ENCODE measurements at regions not wholly inside any gene's neighbourhood (a gene's known extent, or its start where the extent isn't known, plus 50 kb on each side); places are given as distances from the start of the nearest gene placed in this dataset.

- no TSS peak for BruUV-seq (replicated peaks)
- H3F3A ChIP-seq (ENCODE audit: low read length, unreplicated experiment): no peaks in the 10 kb centered on the region
- DNase-seq (no peak), ATAC-seq (no peak)
- H3K27me3 ChIP-seq (ENCODE audit: low read length): peaks cover 1% of the 10 kb centered on the region; the same call in 1 of the 2 replicates
- no peak overlapping the region for H3K4me3 ChIP-seq (ENCODE audit: low read length)
- no peaks in the 10 kb centered on the region for H3K9me3 ChIP-seq (ENCODE audit: low read length)
- H3K4me2 ChIP-seq (ENCODE audit: low read length): no peak overlapping the region
- H4K20me1 ChIP-seq (ENCODE audit: low read length): no peaks in the 10 kb centered on the region
- H2AFZ ChIP-seq (ENCODE audit: low read length): no peak overlapping the region
- H3K79me2 ChIP-seq (ENCODE audit: low read length): no peaks in the 10 kb centered on the region
- no peak overlapping the region for H3K27ac ChIP-seq (ENCODE audit: low read length)
- H3K9ac ChIP-seq (ENCODE audit: low read length): no peak overlapping the region
- H3K36me3 ChIP-seq (ENCODE audit: low read depth, low read length): no peaks in the 10 kb centered on the region
- H3K9me2 ChIP-seq (replicated peaks; ENCODE audit: low read length): no peaks in the 10 kb centered on the region
- CTCF ChIA-PET: no interaction called here
- H3K4me1 ChIP-seq (ENCODE audit: insufficient read depth, low read length): no peaks in the 10 kb centered on the region
- intact Hi-C loops (cut with micrococcal nuclease): no loop called here
- POLR2A ChIA-PET (ENCODE audit: unreplicated experiment): no interaction called here
- TF ChIP-seq EZH2phosphoT487 (IDR thresholded peaks at IDR 0.05; ENCODE audit: borderline replicate concordance, low read length) (no peak), EZH2 (IDR thresholded peaks at IDR 0.05; ENCODE audit: low read length, unreplicated experiment) (no peak)
- TF ChIP-seq, protein P1, sequence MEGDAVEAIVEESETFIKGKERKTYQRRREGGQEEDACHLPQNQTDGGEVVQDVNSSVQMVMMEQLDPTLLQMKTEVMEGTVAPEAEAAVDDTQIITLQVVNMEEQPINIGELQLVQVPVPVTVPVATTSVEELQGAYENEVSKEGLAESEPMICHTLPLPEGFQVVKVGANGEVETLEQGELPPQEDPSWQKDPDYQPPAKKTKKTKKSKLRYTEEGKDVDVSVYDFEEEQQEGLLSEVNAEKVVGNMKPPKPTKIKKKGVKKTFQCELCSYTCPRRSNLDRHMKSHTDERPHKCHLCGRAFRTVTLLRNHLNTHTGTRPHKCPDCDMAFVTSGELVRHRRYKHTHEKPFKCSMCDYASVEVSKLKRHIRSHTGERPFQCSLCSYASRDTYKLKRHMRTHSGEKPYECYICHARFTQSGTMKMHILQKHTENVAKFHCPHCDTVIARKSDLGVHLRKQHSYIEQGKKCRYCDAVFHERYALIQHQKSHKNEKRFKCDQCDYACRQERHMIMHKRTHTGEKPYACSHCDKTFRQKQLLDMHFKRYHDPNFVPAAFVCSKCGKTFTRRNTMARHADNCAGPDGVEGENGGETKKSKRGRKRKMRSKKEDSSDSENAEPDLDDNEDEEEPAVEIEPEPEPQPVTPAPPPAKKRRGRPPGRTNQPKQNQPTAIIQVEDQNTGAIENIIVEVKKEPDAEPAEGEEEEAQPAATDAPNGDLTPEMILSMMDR (conservative IDR thresholded peaks at IDR 0.05; ENCODE audit: low read depth, low read length): no peak
These were observed 71.9 kb downstream of the FZD1 start for GRCh38 chr7:91336106-91336505.

GRCh38 chr7:91338226-91339020 is 74.2 kb downstream of the FZD1 start:
- no peaks in the 10 kb centered on the region for H3K9me3 ChIP-seq (ENCODE audit: low read length)
- H3K27me3 ChIP-seq (ENCODE audit: low read length): peaks cover 13% of the 10 kb centered on the region; the same call in 1 of the 2 replicates
- no peak overlapping the region for H3K27ac ChIP-seq (ENCODE audit: low read length)
- no peaks in the 10 kb centered on the region for H4K20me1 ChIP-seq (ENCODE audit: low read length)
- H3F3A ChIP-seq (ENCODE audit: low read length, unreplicated experiment): no peaks in the 10 kb centered on the region
- no peaks in the 10 kb centered on the region for H3K9me2 ChIP-seq (replicated peaks; ENCODE audit: low read length)
- CTCF ChIA-PET: interaction anchor here (0.6 kb wide), 1 partner anchor 17 kb away, joined by 4 read pairs; no protein-coding TSS in a partner anchor
- H3K9ac ChIP-seq (ENCODE audit: low read length): no peak overlapping the region
- intact Hi-C loops (cut with micrococcal nuclease): no loop called here
- H3K4me2 ChIP-seq (ENCODE audit: low read length): no peak overlapping the region
- H3K4me1 ChIP-seq (ENCODE audit: insufficient read depth, low read length): no peaks in the 10 kb centered on the region
- POLR2A ChIA-PET (ENCODE audit: unreplicated experiment): no interaction called here
- no peak for ATAC-seq
- H3K79me2 ChIP-seq (ENCODE audit: low read length): no peaks in the 10 kb centered on the region
- H3K36me3 ChIP-seq (ENCODE audit: low read depth, low read length): no peaks in the 10 kb centered on the region
- TF ChIP-seq EZH2 (IDR thresholded peaks at IDR 0.05; ENCODE audit: low read length, unreplicated experiment) (no peak), EZH2phosphoT487 (IDR thresholded peaks at IDR 0.05; ENCODE audit: borderline replicate concordance, low read length) (no peak)
- TF ChIP-seq, protein P1 (conservative IDR thresholded peaks at IDR 0.05; ENCODE audit: low read depth, low read length): no peak
- DNase-seq: no peak
- no peak overlapping the region for H3K4me3 ChIP-seq (ENCODE audit: low read length)
- H2AFZ ChIP-seq (ENCODE audit: low read length): no peak overlapping the region
- BruUV-seq (replicated peaks): no TSS peak

GRCh38 chr7:91342346-91342745 is 78.1 kb downstream of the FZD1 start:
- Histone ChIP-seq H3K36me3 (ENCODE audit: low read depth, low read length) (no peaks in the 10 kb centered on the region), H3K9me3 (ENCODE audit: low read length) (no peaks in the 10 kb centered on the region), H4K20me1 (ENCODE audit: low read length) (no peaks in the 10 kb centered on the region), H3K9ac (ENCODE audit: low read length) (no peak overlapping the region), H3K4me3 (ENCODE audit: low read length) (no peak overlapping the region), H3K9me2 (replicated peaks; ENCODE audit: low read length) (no peaks in the 10 kb centered on the region), H3F3A (ENCODE audit: low read length, unreplicated experiment) (no peaks in the 10 kb centered on the region), H3K4me1 (ENCODE audit: insufficient read depth, low read length) (no peaks in the 10 kb centered on the region), H2AFZ (ENCODE audit: low read length) (no peak overlapping the region), H3K4me2 (ENCODE audit: low read length) (no peak overlapping the region), H3K27me3 (ENCODE audit: low read length) (peaks cover 13% of the 10 kb centered on the region; the same call in 1 of the 2 replicates), H3K27ac (ENCODE audit: low read length) (no peak overlapping the region), H3K79me2 (ENCODE audit: low read length) (no peaks in the 10 kb centered on the region)
- CTCF ChIA-PET: no interaction called here
- no peak for DNase-seq
- intact Hi-C loops (cut with micrococcal nuclease): no loop called here
- POLR2A ChIA-PET (ENCODE audit: unreplicated experiment): no interaction called here
- no TSS peak for BruUV-seq (replicated peaks)
- no peak for TF ChIP-seq EZH2phosphoT487 (IDR thresholded peaks at IDR 0.05; ENCODE audit: borderline replicate concordance, low read length)
- TF ChIP-seq, protein P1 (conservative IDR thresholded peaks at IDR 0.05; ENCODE audit: low read depth, low read length): no peak
- TF ChIP-seq EZH2 (IDR thresholded peaks at IDR 0.05; ENCODE audit: low read length, unreplicated experiment): no peak
- no peak for ATAC-seq
